DMS114 treated with DMSO at 0.1 percent for 48 hours (cell line): ENCODE measurements at regions not wholly inside any gene's neighbourhood (a gene's known extent, or its start where the extent isn't known, plus 50 kb on each side); places are given as distances from the start of the nearest gene placed in this dataset.

Experiments
- DNase-seq: peaks from one replicate; lab custom pipeline; 2025; ENCODE audit not compliant: unreplicated experiment; lab: John Stamatoyannopoulos, UW

DNA sequence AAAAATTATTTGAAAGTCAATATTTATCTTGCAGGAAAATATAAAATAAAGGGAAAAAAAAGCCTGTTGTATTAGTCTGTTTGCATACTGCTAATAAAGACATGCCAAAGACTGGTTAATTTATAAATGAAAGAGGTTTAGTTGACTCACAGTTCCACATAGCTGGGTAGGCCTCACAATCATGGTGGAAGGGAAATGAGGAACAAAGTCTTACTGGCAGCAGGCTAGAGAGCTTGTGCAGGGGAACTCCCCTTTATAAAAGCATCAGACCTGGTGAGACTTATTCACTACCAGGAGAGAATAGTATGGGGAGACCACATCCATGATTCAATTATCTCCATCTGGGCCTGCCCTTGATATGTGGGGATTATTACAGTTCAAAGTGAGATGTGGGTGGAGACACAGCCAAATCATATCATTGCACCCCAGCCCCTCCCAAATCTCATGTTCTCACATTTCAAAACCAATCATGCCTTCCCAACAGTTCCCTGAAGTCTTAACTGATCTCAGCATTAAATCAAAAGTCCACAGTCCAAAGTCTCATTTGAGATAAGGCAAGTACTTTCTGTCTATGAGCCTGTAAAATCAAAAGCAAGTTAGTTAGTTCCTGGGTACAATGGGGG is 1416.5 kb upstream of the SPRY2 start:
- no peak for DNase-seq

- no peak for DNase-seq
Observed at GRCh38 chr13:81745391-81745790, 1404.5 kb upstream of the SPRY2 start.

- no peak for DNase-seq
Observed at GRCh38 chr13:81738364-81738763, 1397.4 kb upstream of the SPRY2 start.

DNA sequence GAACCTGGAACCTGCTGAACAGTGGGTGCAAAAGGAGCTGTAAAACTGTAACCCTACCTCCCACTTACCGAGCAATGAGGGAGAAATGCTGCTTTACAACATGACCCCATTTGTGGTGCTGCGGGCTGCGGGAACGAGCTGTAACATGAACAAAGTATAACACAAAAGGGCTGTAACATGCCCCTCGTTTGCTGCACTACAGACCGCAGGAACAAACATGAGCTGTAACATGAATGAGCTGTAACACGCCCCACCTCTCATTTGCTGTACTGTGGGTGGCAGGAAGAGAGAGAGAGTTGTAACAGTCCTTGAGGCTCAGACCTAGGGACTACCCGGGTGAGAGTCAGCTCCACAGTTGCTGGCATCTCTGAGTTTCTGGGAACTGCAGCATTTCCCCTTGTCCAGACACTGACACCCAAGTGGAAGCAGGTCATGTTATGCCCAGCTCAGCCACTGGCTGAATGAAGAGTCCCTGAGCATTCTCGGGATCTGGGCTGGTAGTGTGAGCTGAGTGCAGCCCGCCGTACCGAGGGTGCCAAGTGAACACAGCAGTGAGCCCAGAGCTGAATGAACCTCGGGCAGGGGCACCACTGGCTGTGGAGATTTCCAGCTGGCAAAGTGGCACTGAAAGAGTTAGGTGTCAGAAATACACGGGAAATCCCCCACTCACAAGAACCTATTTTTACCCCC is 1385.3 kb upstream of the SPRY2 start:
- DNase-seq: no peak

DNA sequence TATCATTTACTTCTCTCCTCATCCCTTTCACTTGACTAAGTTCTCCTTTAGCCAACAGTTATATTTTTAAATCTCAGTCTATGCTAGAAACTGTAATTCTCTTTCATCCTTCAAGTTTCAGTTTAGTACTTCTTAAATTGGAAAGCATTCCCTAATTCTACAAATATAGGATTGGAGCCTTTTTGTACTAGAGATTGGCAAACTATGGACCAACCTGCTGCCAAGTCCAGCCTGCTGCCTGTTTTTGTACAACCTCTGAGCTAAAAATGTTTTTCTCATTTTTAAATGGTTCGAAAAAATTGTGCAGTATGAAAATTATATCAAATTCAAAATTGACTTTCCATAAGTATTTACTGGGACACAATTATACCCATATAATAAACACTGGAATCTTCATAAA is 1381.5 kb upstream of the SPRY2 start:
- DNase-seq: no peak

DNA sequence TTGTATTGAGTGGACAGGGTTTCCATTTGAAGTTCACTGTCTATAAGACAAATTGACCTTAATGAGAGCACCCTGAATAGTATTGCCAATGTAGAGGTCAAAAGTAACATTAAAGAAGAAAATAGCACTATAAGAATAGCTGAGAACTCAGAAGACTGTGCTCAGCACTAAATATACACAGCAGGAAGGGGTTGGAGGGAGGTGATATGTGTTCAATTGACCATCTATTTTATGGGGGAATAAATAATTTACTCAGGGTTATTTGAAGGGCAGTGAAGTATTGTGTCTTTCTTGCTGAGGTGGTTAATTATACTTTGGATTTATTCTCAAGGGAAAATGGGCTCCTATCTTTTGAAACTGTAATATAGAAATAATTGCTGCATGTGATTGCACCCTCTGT is 1380.5 kb upstream of the SPRY2 start:
- no peak for DNase-seq

DNA sequence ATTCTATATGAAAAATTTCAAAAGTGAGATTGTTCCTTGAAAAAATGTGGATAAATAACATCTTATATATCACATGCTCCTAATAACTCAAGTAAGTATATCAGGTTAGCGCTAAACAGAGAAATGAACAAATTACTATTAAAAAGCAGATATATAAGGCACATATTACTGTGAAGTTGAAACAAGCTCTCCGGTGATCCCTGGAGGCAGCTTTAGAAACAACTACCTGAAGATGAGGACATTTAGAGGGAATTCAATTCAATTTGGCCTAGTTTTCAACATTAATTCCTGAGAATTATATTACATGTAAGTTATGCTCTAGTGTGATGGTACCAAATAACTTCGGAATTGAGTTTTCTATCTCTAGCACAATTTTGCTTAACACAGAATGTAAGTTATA is 1373.6 kb upstream of the SPRY2 start:
- DNase-seq: no peak

GRCh38 chr13:81713201-81713600 is 1372.3 kb upstream of the SPRY2 start:
- no peak for DNase-seq

DNA sequence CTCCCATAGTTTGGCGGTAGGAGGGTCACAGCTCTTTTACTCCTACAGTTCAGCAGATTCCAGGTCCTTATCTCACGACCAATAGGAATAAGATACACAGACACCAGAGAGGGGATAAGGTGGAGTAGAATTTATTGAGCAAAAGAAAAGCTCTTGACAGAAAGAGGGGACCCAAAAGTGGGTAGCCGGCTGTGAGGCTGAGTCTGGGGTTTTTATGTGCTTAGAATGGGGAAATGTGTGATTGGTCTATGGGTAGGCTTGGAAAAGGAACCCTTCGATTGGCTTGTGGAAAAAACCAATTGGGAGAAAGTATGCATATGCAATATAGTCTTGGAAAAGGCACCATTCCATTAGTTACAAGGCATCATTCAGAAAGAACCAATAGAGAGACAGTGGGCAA is 1356.9 kb upstream of the SPRY2 start:
- DNase-seq: no peak

DNA sequence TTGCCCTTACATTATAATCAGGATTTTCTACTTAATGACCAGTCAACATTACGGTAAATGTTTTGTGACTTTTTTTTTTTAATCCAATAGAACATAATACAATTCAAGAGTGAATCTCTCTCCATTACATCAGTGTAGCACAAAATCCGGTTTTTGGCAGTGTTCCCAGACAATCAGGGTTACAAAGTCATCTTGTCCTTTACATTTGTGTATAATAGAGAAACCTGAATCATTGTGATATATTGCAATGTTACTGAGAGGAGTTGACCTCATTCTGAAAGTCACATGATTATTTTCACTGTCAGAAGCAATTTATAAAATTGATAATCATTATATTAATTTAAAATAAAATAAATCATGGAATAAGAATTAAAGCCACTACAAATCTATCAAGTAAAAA is 1346.0 kb upstream of the SPRY2 start:
- no peak for DNase-seq

DNA sequence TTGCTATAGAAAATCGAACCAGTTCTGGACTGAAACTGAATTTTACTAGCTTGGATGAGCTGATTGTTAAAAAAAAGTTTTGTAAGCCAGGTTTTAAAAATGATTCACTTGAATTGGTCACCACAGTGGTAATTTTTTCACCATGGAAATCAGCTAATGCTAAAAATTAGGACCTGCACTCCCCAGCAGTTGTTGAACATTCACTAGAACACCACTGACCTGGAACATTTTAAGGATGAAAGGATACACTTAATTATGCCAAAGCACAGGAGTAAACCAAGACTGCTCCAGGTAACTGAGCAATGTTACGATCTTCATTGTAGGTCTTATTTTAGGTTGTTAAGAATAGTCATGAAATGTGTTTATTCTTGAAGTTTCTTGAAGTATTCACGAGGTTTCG is 1342.6 kb upstream of the SPRY2 start:
- no peak for DNase-seq

DNA sequence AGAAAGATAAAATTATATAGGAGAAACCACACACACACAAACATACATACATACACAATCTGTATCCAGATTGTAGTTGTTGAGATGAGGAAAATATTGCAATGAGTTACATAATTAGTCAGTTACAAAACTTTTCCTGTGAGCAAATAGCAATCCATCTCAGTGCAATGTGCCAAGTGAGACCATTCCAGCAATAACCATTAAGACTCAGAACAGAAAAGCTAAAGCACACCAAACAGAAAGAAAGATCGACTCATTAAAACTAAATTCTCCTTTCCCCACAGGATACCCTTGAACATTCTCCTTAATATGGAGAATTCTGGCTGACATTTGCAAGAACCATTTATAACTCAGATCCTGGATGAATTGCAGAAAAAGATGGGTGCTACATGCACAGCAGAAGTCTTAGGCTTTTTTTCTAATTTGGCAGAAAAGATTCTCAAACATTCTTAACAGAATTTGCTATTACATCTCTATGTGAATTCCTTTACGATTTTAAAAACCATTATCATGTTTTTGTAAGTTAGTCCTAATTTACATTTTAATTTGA is 1341.2 kb upstream of the SPRY2 start:
- no peak for DNase-seq

DNA sequence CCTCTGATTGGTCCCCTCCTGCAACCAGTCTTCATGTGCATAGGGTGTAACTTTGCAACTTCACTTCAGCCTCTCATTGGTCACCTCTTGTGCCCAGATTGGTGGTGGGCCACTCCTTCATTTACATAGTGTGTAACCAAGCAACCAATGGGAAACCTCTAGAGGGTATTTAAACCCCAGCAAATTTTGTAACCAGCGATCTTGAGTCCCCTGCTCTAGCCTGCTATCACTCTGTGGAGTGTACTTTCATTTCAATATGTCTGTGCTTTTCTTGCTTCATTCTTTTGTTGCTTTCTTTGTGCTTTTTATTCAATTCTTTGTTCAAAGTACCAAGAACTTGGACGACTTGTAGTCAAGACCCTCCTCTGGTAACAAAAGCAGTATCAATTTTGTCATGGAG is 1336.9 kb upstream of the SPRY2 start:
- no peak for DNase-seq

GRCh38 chr13:81676008-81676407 is 1335.1 kb upstream of the SPRY2 start:
- no peak for DNase-seq

GRCh38 chr13:81671064-81671463 is 1330.1 kb upstream of the SPRY2 start:
- no peak for DNase-seq

DNA sequence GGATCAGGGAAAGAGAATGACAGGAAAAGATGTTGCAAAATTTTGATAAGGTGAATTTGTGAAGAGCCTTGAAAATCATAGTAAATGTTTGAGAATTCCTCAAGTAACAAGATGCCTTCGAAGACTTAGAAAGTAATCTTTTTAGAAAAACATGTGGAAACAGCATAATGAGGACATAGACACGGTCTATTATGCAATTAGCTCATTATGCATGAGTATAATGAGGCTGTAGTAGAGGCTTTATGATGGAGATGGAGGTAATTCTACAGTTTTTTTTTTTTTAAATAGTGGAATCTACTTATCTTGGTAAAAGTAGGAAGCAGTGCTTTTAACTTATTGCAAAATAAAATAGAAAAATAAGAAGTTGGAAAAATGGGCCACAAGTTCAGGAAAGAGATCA is 1329.1 kb upstream of the SPRY2 start:
- no peak for DNase-seq

DNA sequence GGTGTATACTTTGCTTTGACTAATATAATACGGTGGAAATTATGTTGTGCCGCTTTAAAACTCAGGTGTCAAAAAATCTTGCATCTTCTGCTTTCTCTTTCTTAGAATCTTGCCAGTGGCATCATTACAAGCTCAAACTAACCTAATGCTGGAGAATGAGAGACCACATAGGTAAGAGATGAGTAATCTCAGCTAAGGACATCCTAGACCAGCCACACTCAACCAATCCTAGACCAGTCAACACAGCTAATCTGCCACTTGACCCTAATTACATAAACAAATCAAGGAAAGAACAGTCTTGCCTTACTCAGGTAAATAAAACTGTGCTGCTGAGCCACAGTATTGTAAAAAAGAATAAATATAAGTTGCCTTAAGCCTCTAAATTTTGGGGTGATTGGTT is 1323.9 kb upstream of the SPRY2 start:
- DNase-seq: no peak

GRCh38 chr13:81659984-81660383 is 1319.1 kb upstream of the SPRY2 start:
- no peak for DNase-seq

GRCh38 chr13:81658598-81659370 is 1317.9 kb upstream of the SPRY2 start:
- DNase-seq: no peak

DNA sequence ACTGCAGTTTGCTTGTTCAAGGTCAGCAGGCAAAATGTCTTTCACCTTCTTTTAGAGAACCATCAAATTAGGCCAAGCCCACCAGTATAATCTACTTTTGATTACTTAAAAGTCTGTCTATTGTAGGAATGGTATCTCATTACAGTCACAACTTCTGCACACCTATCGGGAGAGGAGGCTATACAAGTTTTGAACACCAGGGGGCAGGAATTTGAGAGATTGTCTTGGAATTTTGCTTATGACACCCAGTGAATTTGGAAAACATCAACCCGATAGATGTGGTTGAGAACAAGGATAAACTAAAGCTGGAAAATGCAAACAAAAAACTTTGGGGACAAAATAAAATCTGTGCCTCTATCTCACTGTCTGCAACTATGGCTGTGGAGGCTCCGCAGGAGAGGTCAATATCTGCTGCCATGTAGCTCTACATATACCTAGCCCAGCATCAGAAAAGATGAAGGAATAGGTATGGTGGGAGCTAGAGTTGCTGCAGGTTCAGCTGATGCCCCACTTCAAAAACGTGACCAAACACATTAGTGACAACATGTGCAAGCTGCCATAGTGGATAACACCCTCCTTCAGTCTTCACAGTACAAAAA is 1299.2 kb upstream of the SPRY2 start:
- DNase-seq: no peak

DNA sequence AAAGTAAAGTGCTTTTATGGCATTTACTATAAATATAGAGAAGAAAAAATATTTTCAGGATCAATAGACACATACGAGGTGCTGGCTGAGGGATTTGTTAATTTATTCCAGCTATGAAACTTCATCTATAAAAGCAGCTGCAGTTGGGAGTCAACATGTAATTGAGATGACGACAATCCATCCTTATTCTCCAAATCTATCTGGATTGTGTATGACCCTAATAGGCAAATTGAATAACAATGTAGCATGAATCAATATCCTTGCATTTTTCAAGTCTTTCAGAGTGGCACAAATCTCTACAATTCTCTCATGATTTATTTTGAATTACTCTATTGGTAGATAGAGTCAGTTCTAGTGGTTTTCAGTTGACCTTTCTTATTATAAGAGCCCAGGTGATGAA is 1296.5 kb upstream of the SPRY2 start:
- no peak for DNase-seq

- DNase-seq: no peak
Observed at GRCh38 chr13:81636120-81636519, 1295.2 kb upstream of the SPRY2 start.
